Tibial artery (tissue), 4 donors: ENCODE measurements at regions not wholly inside any gene's neighbourhood (a gene's known extent, or its start where the extent isn't known, plus 50 kb on each side); places are given as distances from the start of the nearest gene placed in this dataset.

Experiments
- DNase-seq, 2 donors: peaks; one replicate each; pipeline ENCODE4 v3.0.0-alpha.2; 2019
- H3K27ac ChIP-seq, 2 donors: fragments of 200-600 bp; sonication (generic) in 1 of 2; 1 replicate in 1 of 2; 2 replicates in 1 of 2; pipeline ENCODE4 v1.5.1; 2018 to 2019; ENCODE audit warnings: mild to moderate bottlenecking in 1 of 2
- H3K27me3 ChIP-seq, 2 donors: fragments of 200-600 bp; sonication (generic) in 1 of 2; one replicate each; pipeline versions ENCODE4 v1.5.1 to v1.6.0; 2016 to 2019
- H3K36me3 ChIP-seq, 3 donors: fragments of 200-600 bp; sonication (generic) in 2 of 3; one replicate each; pipeline ENCODE4 v1.5.1; 2016 to 2019; ENCODE audit warnings: mild to moderate bottlenecking in 2 of 3
- H3K4me1 ChIP-seq, 4 donors: fragments of 200-600 bp; sonication (generic) in 2 of 4; 1 replicate in 3 of 4; 2 replicates in 1 of 4; pipeline ENCODE4 v1.5.1; 2016 to 2019
- H3K4me3 ChIP-seq, 2 donors: fragments of 200-600 bp; sonication (generic) in 1 of 2; 1 replicate in 1 of 2; 2 replicates in 1 of 2; pipeline ENCODE4 v1.5.1; 2018 to 2019; ENCODE audit warnings: mild to moderate bottlenecking in 2 of 2
- H3K9me3 ChIP-seq, 3 donors: fragments of 200-600 bp; sonication (generic) in 1 of 3; one replicate each; pipeline ENCODE4 v1.5.1; 2016 to 2019
- CTCF ChIP-seq, 2 experiments: fragments of 200-600 bp in 1 of 2; fragments of 450-650 bp in 1 of 2; IDR thresholded peaks; one replicate each; pipeline ENCODE4 v1.5.1; 2017 to 2019; ENCODE audit warnings: antibody characterized with exemption in 2 of 2, mild to moderate bottlenecking in 1 of 2, moderate library complexity in 1 of 2
- intact Hi-C: fragments of 100-400 bp; cut with DNase I; formaldehyde crosslinking; loops from one replicate; pipeline ENCODE4 v1.15.0; 2023; ENCODE audit warnings: low total_unique reads

GRCh38 chr1:14323568-14324247 lies 274.8 kb upstream of the KAZN start:
- DNase-seq, result no peak
- H3K36me3 ChIP-seq, result no peaks in the 10 kb centered on the region
- peaks cover 0 to 3% of the 10 kb centered on the region in 2 donors for H3K27me3 ChIP-seq
- H3K4me1 ChIP-seq, result no peaks in the 10 kb centered on the region
- no peaks in the 10 kb centered on the region for H3K9me3 ChIP-seq
- TF ChIP-seq CTCF (IDR thresholded peaks at IDR 0.05), result no peak
- H3K4me3 ChIP-seq, result no peak overlapping the region
- no peak overlapping the region for H3K27ac ChIP-seq
- intact Hi-C loops, result no loop called here

GRCh38 chr1:14324248-14324630 lies 274.2 kb upstream of the KAZN start:
- intact Hi-C loops, result no loop called here
- H3K36me3 ChIP-seq, result no peaks in the 10 kb centered on the region
- no peak overlapping the region for H3K4me3 ChIP-seq
- H3K9me3 ChIP-seq, result no peaks in the 10 kb centered on the region
- no peak overlapping the region for H3K27ac ChIP-seq
- peaks cover 0 to 3% of the 10 kb centered on the region in 2 donors for H3K27me3 ChIP-seq
- TF ChIP-seq CTCF (IDR thresholded peaks at IDR 0.05), result no peak
- no peaks in the 10 kb centered on the region for H3K4me1 ChIP-seq
- DNase-seq, result no peak

- Histone ChIP-seq H3K4me3 (no peak overlapping the region), H3K9me3 (no peaks in the 10 kb centered on the region), H3K27me3 (peaks cover 0 to 3% of the 10 kb centered on the region in 2 donors), H3K4me1 (no peaks in the 10 kb centered on the region), H3K36me3 (no peaks in the 10 kb centered on the region), H3K27ac (no peak overlapping the region)
- TF ChIP-seq CTCF (IDR thresholded peaks at IDR 0.05), result no peak
- intact Hi-C loops, result no loop called here
- no peak for DNase-seq
These were observed 271.6 kb upstream of the KAZN start for GRCh38 chr1:14326857-14327256.

- no peaks in the 10 kb centered on the region for H3K9me3 ChIP-seq
- no peak for DNase-seq
- no peak for TF ChIP-seq CTCF (IDR thresholded peaks at IDR 0.05)
- H3K4me3 ChIP-seq, result no peak overlapping the region
- H3K36me3 ChIP-seq, result no peaks in the 10 kb centered on the region
- peaks cover 0 to 3% of the 10 kb centered on the region in 2 donors for H3K27me3 ChIP-seq
- H3K4me1 ChIP-seq, result no peaks in the 10 kb centered on the region
- intact Hi-C loops, result no loop called here
- no peak overlapping the region for H3K27ac ChIP-seq
These were observed 269.8 kb upstream of the KAZN start for GRCh38 chr1:14328685-14329084.

- no peaks in the 10 kb centered on the region for H3K36me3 ChIP-seq
- no peak for DNase-seq
- no peak overlapping the region for H3K27ac ChIP-seq
- no peak for TF ChIP-seq CTCF (IDR thresholded peaks at IDR 0.05)
- no peaks in the 10 kb centered on the region for H3K9me3 ChIP-seq
- no peaks in the 10 kb centered on the region for H3K4me1 ChIP-seq
- peaks cover 0 to 3% of the 10 kb centered on the region in 2 donors for H3K27me3 ChIP-seq
- no peak overlapping the region for H3K4me3 ChIP-seq
- intact Hi-C loops, result no loop called here
These were observed 266.3 kb upstream of the KAZN start for GRCh38 chr1:14332158-14332557.
